ENCODE measurements at regions not wholly inside any gene's neighbourhood (a gene's known extent, or its start where the extent isn't known, plus 50 kb on each side); places are given as distances from the start of the nearest gene placed in this dataset.
A peak's percentile ranks its signal among the peaks of the same experiment; 100 is the strongest.

GRCh38 chr13:74633734-74634133 lies 499.5 kb upstream of the KLF12 start:
- Histone ChIP-seq H3K9me3 (ENCODE audit: control insufficient read depth, low read depth, low read length) (no peaks in the 10 kb centered on the region), H3K36me3 (ENCODE audit: control insufficient read depth, low read depth, low read length) (no peaks in the 10 kb centered on the region), H3K4me3 (ENCODE audit: low read length) (no peak overlapping the region), H3K9ac (ENCODE audit: low read length) (no peak overlapping the region), H3K27ac (ENCODE audit: low read length) (no peak overlapping the region), H3K27me3 (ENCODE audit: control insufficient read depth, insufficient read depth, low read length) (no peaks in the 10 kb centered on the region), H3K4me1 (ENCODE audit: control insufficient read depth, low read depth, low read length) (no peaks in the 10 kb centered on the region)

- H3K27ac ChIP-seq (ENCODE audit: low read length), result no peak overlapping the region
- H3K9me3 ChIP-seq (ENCODE audit: control insufficient read depth, low read depth, low read length), result no peaks in the 10 kb centered on the region
- no peak overlapping the region for H3K4me3 ChIP-seq (ENCODE audit: low read length)
- H3K4me1 ChIP-seq (ENCODE audit: control insufficient read depth, low read depth, low read length), result no peaks in the 10 kb centered on the region
- no peaks in the 10 kb centered on the region for H3K27me3 ChIP-seq (ENCODE audit: control insufficient read depth, insufficient read depth, low read length)
- H3K9ac ChIP-seq (ENCODE audit: low read length), result no peak overlapping the region
- H3K36me3 ChIP-seq (ENCODE audit: control insufficient read depth, low read depth, low read length), result no peaks in the 10 kb centered on the region
Observed at GRCh38 chr13:74629985-74630384, 495.8 kb upstream of the KLF12 start.

GRCh38 chr13:74625541-74625940 lies 491.3 kb upstream of the KLF12 start:
- H3K27me3 ChIP-seq (ENCODE audit: control insufficient read depth, insufficient read depth, low read length), result no peaks in the 10 kb centered on the region
- H3K4me1 ChIP-seq (ENCODE audit: control insufficient read depth, low read depth, low read length), result no peaks in the 10 kb centered on the region
- H3K9ac ChIP-seq (ENCODE audit: low read length), result no peak overlapping the region
- H3K36me3 ChIP-seq (ENCODE audit: control insufficient read depth, low read depth, low read length), result no peaks in the 10 kb centered on the region
- no peaks in the 10 kb centered on the region for H3K9me3 ChIP-seq (ENCODE audit: control insufficient read depth, low read depth, low read length)
- H3K4me3 ChIP-seq (ENCODE audit: low read length), result no peak overlapping the region
- no peak overlapping the region for H3K27ac ChIP-seq (ENCODE audit: low read length)

- Histone ChIP-seq H3K36me3 (ENCODE audit: control insufficient read depth, low read depth, low read length) (no peaks in the 10 kb centered on the region), H3K27ac (ENCODE audit: low read length) (no peak overlapping the region), H3K4me1 (ENCODE audit: control insufficient read depth, low read depth, low read length) (no peaks in the 10 kb centered on the region), H3K9ac (ENCODE audit: low read length) (no peak overlapping the region), H3K4me3 (ENCODE audit: low read length) (no peak overlapping the region), H3K9me3 (ENCODE audit: control insufficient read depth, low read depth, low read length) (no peaks in the 10 kb centered on the region), H3K27me3 (ENCODE audit: control insufficient read depth, insufficient read depth, low read length) (no peaks in the 10 kb centered on the region)
Observed at GRCh38 chr13:74623761-74624160, 489.6 kb upstream of the KLF12 start.

- no peak overlapping the region for H3K4me3 ChIP-seq (ENCODE audit: low read length)
- H3K4me1 ChIP-seq (ENCODE audit: control insufficient read depth, low read depth, low read length), result no peaks in the 10 kb centered on the region
- no peaks in the 10 kb centered on the region for H3K36me3 ChIP-seq (ENCODE audit: control insufficient read depth, low read depth, low read length)
- no peak overlapping the region for H3K27ac ChIP-seq (ENCODE audit: low read length)
- no peaks in the 10 kb centered on the region for H3K27me3 ChIP-seq (ENCODE audit: control insufficient read depth, insufficient read depth, low read length)
- no peak overlapping the region for H3K9ac ChIP-seq (ENCODE audit: low read length)
- no peaks in the 10 kb centered on the region for H3K9me3 ChIP-seq (ENCODE audit: control insufficient read depth, low read depth, low read length)
Observed at GRCh38 chr13:74622284-74622683, 488.1 kb upstream of the KLF12 start.

- Histone ChIP-seq H3K4me3 (ENCODE audit: low read length) (no peak overlapping the region), H3K9ac (ENCODE audit: low read length) (no peak overlapping the region), H3K9me3 (ENCODE audit: control insufficient read depth, low read depth, low read length) (no peaks in the 10 kb centered on the region)
Observed at GRCh38 chr13:74620711-74621110, 486.5 kb upstream of the KLF12 start.

GRCh38 chr13:74620308-74620707 lies 486.1 kb upstream of the KLF12 start:
- Histone ChIP-seq H3K4me3 (ENCODE audit: low read length) (no peak overlapping the region), H3K4me1 (ENCODE audit: control insufficient read depth, low read depth, low read length) (no peaks in the 10 kb centered on the region), H3K27ac (ENCODE audit: low read length) (no peak overlapping the region), H3K36me3 (ENCODE audit: control insufficient read depth, low read depth, low read length) (no peaks in the 10 kb centered on the region), H3K27me3 (ENCODE audit: control insufficient read depth, insufficient read depth, low read length) (no peaks in the 10 kb centered on the region), H3K9ac (ENCODE audit: low read length) (no peak overlapping the region), H3K9me3 (ENCODE audit: control insufficient read depth, low read depth, low read length) (no peaks in the 10 kb centered on the region)

More at GRCh38 chr13:74620711-74621110, 486.5 kb upstream of the KLF12 start:
- no peaks in the 10 kb centered on the region for H3K4me1 ChIP-seq (ENCODE audit: control insufficient read depth, low read depth, low read length)
- H3K27me3 ChIP-seq (ENCODE audit: control insufficient read depth, insufficient read depth, low read length), result no peaks in the 10 kb centered on the region
- H3K27ac ChIP-seq (ENCODE audit: low read length), result no peak overlapping the region
- no peaks in the 10 kb centered on the region for H3K36me3 ChIP-seq (ENCODE audit: control insufficient read depth, low read depth, low read length)

- peaks cover 6% of the 10 kb centered on the region for H3K4me1 ChIP-seq (ENCODE audit: control insufficient read depth, low read depth, low read length)
- no peaks in the 10 kb centered on the region for H3K27me3 ChIP-seq (ENCODE audit: control insufficient read depth, insufficient read depth, low read length)
- no peak overlapping the region for H3K9ac ChIP-seq (ENCODE audit: low read length)
- H3K36me3 ChIP-seq (ENCODE audit: control insufficient read depth, low read depth, low read length), result no peaks in the 10 kb centered on the region
- no peak overlapping the region for H3K27ac ChIP-seq (ENCODE audit: low read length)
- H3K4me3 ChIP-seq (ENCODE audit: low read length), result no peak overlapping the region
- H3K9me3 ChIP-seq (ENCODE audit: control insufficient read depth, low read depth, low read length), result no peaks in the 10 kb centered on the region
Observed at GRCh38 chr13:74597526-74597925, 463.3 kb upstream of the KLF12 start.

- Histone ChIP-seq H3K4me3 (ENCODE audit: low read length) (no peak overlapping the region), H3K9ac (ENCODE audit: low read length) (no peak overlapping the region), H3K36me3 (ENCODE audit: control insufficient read depth, low read depth, low read length) (no peaks in the 10 kb centered on the region), H3K9me3 (ENCODE audit: control insufficient read depth, low read depth, low read length) (no peaks in the 10 kb centered on the region), H3K4me1 (ENCODE audit: control insufficient read depth, low read depth, low read length) (peaks cover 6% of the 10 kb centered on the region), H3K27me3 (ENCODE audit: control insufficient read depth, insufficient read depth, low read length) (no peaks in the 10 kb centered on the region), H3K27ac (ENCODE audit: low read length) (no peak overlapping the region)
Observed at GRCh38 chr13:74596691-74597090, 462.5 kb upstream of the KLF12 start.

GRCh38 chr13:74593688-74594087 lies 459.5 kb upstream of the KLF12 start:
- H3K36me3 ChIP-seq (ENCODE audit: control insufficient read depth, low read depth, low read length), result no peaks in the 10 kb centered on the region
- no peak overlapping the region for H3K4me3 ChIP-seq (ENCODE audit: low read length)
- H3K9me3 ChIP-seq (ENCODE audit: control insufficient read depth, low read depth, low read length), result no peaks in the 10 kb centered on the region
- H3K27ac ChIP-seq (ENCODE audit: low read length), result no peak overlapping the region
- no peaks in the 10 kb centered on the region for H3K27me3 ChIP-seq (ENCODE audit: control insufficient read depth, insufficient read depth, low read length)
- H3K9ac ChIP-seq (ENCODE audit: low read length), result no peak overlapping the region
- H3K4me1 ChIP-seq (ENCODE audit: control insufficient read depth, low read depth, low read length), result peaks cover 6% of the 10 kb centered on the region

GRCh38 chr13:74586847-74587246 lies 452.6 kb upstream of the KLF12 start:
- H3K4me3 ChIP-seq (ENCODE audit: low read length), result no peak overlapping the region
- H3K36me3 ChIP-seq (ENCODE audit: control insufficient read depth, low read depth, low read length), result no peaks in the 10 kb centered on the region
- no peaks in the 10 kb centered on the region for H3K4me1 ChIP-seq (ENCODE audit: control insufficient read depth, low read depth, low read length)
- H3K27ac ChIP-seq (ENCODE audit: low read length), result no peak overlapping the region
- H3K9ac ChIP-seq (ENCODE audit: low read length), result no peak overlapping the region
- no peaks in the 10 kb centered on the region for H3K9me3 ChIP-seq (ENCODE audit: control insufficient read depth, low read depth, low read length)
- H3K27me3 ChIP-seq (ENCODE audit: control insufficient read depth, insufficient read depth, low read length), result no peaks in the 10 kb centered on the region

GRCh38 chr13:74576420-74576819 lies 442.2 kb upstream of the KLF12 start:
- Histone ChIP-seq H3K4me3 (ENCODE audit: low read length) (peak overlapping the region; percentile 67), H3K9me3 (ENCODE audit: control insufficient read depth, low read depth, low read length) (no peaks in the 10 kb centered on the region), H3K4me1 (ENCODE audit: control insufficient read depth, low read depth, low read length) (peaks cover 15% of the 10 kb centered on the region), H3K36me3 (ENCODE audit: control insufficient read depth, low read depth, low read length) (no peaks in the 10 kb centered on the region), H3K9ac (ENCODE audit: low read length) (no peak overlapping the region), H3K27ac (ENCODE audit: low read length) (no peak overlapping the region), H3K27me3 (ENCODE audit: control insufficient read depth, insufficient read depth, low read length) (peaks cover 21% of the 10 kb centered on the region)

Measured in iPS-18a (cell line).